ENCODE measurements at regions not wholly inside any gene's neighbourhood (a gene's known extent, or its start where the extent isn't known, plus 50 kb on each side); places are given as distances from the start of the nearest gene placed in this dataset.

DNA sequence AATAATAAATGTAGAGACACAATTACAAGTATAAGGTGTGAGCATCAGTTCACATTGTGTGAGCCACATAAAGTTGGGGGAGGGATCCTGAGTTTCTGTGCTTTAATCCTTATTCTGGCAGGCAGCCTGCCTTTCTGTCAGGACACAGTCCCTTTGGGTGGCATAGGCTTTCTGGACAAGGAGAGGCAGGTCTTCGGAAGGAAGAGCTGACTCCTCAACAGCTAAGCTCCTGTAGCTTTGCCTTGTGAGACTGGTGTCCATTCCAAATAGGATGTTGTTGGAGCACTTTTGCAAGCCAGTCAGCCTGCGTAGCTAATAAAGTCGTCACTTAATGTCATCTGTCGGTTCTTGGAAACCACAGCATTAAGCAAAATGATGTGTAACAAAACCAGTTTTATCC lies 151.9 kb upstream of the MCTP2 start:
- Histone ChIP-seq H3K4me3 (no peak overlapping the region), H3K27me3 (no peaks in the 10 kb centered on the region), H3K4me1 (peaks cover 0 to 17% (median 1%) of the 10 kb centered on the region in 4 donors), H3K36me3 (no peaks in the 10 kb centered on the region), H3K9me3 (no peaks in the 10 kb centered on the region), H3K27ac (no peak overlapping the region)
- no peak for DNase-seq
- 81% methylated on average over 4 of the region's 4 CpGs; no CpG with 5 or more reads in 1 of the 2 donors for WGBS, 2 donors (ENCODE audit: low coverage in 1 of 2)
- TF ChIP-seq POLR2A (IDR thresholded peaks at IDR 0.05) (no peak), EP300 (IDR thresholded peaks at IDR 0.05; ENCODE audit: low read depth) (no peak), POLR2AphosphoS5 (IDR thresholded peaks at IDR 0.05) (no peak)
- TF ChIP-seq, protein P1, sequence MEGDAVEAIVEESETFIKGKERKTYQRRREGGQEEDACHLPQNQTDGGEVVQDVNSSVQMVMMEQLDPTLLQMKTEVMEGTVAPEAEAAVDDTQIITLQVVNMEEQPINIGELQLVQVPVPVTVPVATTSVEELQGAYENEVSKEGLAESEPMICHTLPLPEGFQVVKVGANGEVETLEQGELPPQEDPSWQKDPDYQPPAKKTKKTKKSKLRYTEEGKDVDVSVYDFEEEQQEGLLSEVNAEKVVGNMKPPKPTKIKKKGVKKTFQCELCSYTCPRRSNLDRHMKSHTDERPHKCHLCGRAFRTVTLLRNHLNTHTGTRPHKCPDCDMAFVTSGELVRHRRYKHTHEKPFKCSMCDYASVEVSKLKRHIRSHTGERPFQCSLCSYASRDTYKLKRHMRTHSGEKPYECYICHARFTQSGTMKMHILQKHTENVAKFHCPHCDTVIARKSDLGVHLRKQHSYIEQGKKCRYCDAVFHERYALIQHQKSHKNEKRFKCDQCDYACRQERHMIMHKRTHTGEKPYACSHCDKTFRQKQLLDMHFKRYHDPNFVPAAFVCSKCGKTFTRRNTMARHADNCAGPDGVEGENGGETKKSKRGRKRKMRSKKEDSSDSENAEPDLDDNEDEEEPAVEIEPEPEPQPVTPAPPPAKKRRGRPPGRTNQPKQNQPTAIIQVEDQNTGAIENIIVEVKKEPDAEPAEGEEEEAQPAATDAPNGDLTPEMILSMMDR (IDR thresholded peaks at IDR 0.05) = no peak
- in situ Hi-C loops (cut with MboI; ENCODE audit: low pct_ligation_motif_present in 1 of 4, low pct_unique_long_range_greater_than_20kb in 1 of 4, low sequenced_read_pairs in 3 of 4) = no loop called here
- intact Hi-C loops (cut with DNase I; ENCODE audit: low total_unique reads) = no loop called here

DNA sequence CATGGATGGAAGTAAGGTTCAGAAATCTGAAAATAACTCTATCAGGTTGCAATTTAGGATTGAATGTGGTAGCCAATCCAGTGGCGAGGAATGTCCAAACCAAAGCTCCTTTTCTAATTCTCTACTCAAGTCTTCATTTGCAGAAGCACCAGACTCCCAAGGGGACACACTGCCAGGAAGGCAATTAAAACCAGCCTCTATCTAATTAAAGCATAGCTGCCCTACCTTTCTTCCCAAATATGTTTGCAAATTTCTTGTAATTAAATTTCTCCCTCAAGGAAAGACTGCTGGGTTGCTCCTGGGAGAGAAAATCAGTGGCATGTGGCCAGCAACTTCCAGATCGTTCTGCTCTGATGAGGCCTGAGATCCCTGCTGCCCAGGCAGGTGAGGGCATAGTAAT lies 153.4 kb upstream of the MCTP2 start:
- Histone ChIP-seq H3K27ac (no peak overlapping the region), H3K4me1 (peaks cover 0 to 14% (median 1%) of the 10 kb centered on the region in 4 donors), H3K9me3 (no peaks in the 10 kb centered on the region), H3K36me3 (no peaks in the 10 kb centered on the region), H3K27me3 (no peaks in the 10 kb centered on the region), H3K4me3 (no peak overlapping the region)
- 80 to 100% methylated on average over 1 to 2 of the region's 2 CpGs for WGBS, 2 donors (ENCODE audit: low coverage in 1 of 2)
- intact Hi-C loops (cut with DNase I; ENCODE audit: low total_unique reads) (no loop called here), in situ Hi-C loops (cut with MboI; ENCODE audit: low pct_ligation_motif_present in 1 of 4, low pct_unique_long_range_greater_than_20kb in 1 of 4, low sequenced_read_pairs in 3 of 4) (no loop called here)
- no peak for TF ChIP-seq POLR2AphosphoS5 (IDR thresholded peaks at IDR 0.05)
- TF ChIP-seq, protein P1 (IDR thresholded peaks at IDR 0.05) = no peak
- no peak for TF ChIP-seq POLR2A (IDR thresholded peaks at IDR 0.05)
- TF ChIP-seq EP300 (IDR thresholded peaks at IDR 0.05; ENCODE audit: low read depth) = no peak
- DNase-seq = no peak

DNA sequence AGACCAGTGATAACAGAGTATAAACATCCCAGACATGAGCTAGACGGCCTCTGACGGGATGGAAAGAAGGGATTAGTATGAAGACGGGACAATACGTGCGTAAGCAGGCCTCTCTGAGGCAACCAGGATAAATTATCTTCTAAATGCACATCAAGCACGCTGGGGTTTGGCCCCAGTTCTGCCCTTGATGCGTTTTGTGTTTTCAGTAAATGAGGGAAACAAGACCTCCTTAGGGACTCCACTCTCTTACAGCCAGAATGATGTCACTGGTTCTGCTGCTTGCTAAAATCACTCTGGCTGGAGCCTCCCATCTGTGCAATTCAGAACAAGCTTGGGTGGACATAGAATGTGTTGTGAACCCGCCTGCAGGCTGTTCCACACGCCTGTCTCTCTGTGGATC lies 156.0 kb upstream of the MCTP2 start:
- TF ChIP-seq POLR2AphosphoS5 (IDR thresholded peaks at IDR 0.05) (peak; percentile 12 to 64 (median 63)), POLR2A (IDR thresholded peaks at IDR 0.05) (no peak), EP300 (IDR thresholded peaks at IDR 0.05; ENCODE audit: low read depth) (peak; percentile 82)
- TF ChIP-seq, protein P1 (IDR thresholded peaks at IDR 0.05) = no peak

GRCh38 chr15:94070356-94071295 lies 160.7 kb upstream of the MCTP2 start:
- peak; percentile 25 for DNase-seq
- TF ChIP-seq POLR2AphosphoS5 (IDR thresholded peaks at IDR 0.05) = peak in 1 of 3 donors; percentile 17
- TF ChIP-seq POLR2A (IDR thresholded peaks at IDR 0.05) = no peak
- H3K4me1 ChIP-seq = peaks cover 0 to 18% (median 3%) of the 10 kb centered on the region in 4 donors
- H3K27ac ChIP-seq = peak overlapping the region; percentile 10 to 62 (median 55)
- no peaks in the 10 kb centered on the region for H3K36me3 ChIP-seq
- WGBS, 2 donors (ENCODE audit: low coverage in 1 of 2) = 39 to 47% methylated on average over 5 to 19 of the region's 19 CpGs
- peaks cover 4% of the 10 kb centered on the region in 2 donors for H3K9me3 ChIP-seq
- no peaks in the 10 kb centered on the region for H3K27me3 ChIP-seq
- in situ Hi-C loops (cut with MboI; ENCODE audit: low pct_ligation_motif_present in 1 of 4, low pct_unique_long_range_greater_than_20kb in 1 of 4, low sequenced_read_pairs in 3 of 4) (no loop called here), intact Hi-C loops (cut with DNase I; ENCODE audit: low total_unique reads) (no loop called here)
- H3K4me3 ChIP-seq = peak overlapping the region in 2 of 4 donors; percentile 5 to 28

More for the DNA sequence above, 156.0 kb upstream of the MCTP2 start:
- intact Hi-C loops (cut with DNase I; ENCODE audit: low total_unique reads) (no loop called here), in situ Hi-C loops (cut with MboI; ENCODE audit: low pct_ligation_motif_present in 1 of 4, low pct_unique_long_range_greater_than_20kb in 1 of 4, low sequenced_read_pairs in 3 of 4) (no loop called here)
- Histone ChIP-seq H3K9me3 (no peaks in the 10 kb centered on the region), H3K4me1 (peaks cover 0 to 15% (median 5%) of the 10 kb centered on the region in 4 donors), H3K4me3 (no peak overlapping the region), H3K27ac (peak overlapping the region; percentile 16 to 65 (median 41)), H3K36me3 (no peaks in the 10 kb centered on the region), H3K27me3 (no peaks in the 10 kb centered on the region)
- 59 to 60% methylated on average over 7 to 9 of the region's 9 CpGs for WGBS, 2 donors (ENCODE audit: low coverage in 1 of 2)
- DNase-seq = peak; percentile 34
